Breast epithelium (tissue), 4 donors: ENCODE measurements at regions not wholly inside any gene's neighbourhood (a gene's known extent, or its start where the extent isn't known, plus 50 kb on each side); places are given as distances from the start of the nearest gene placed in this dataset.

ENCODE experiments used
- DNase-seq, 2 donors: peaks; one replicate each; pipeline ENCODE4 v3.0.0-alpha.2; 2019; ENCODE audit warnings: low spot score in 2 of 2
- H3K27ac ChIP-seq, 2 donors: fragments of 200-600 bp; sonication (generic) in 1 of 2; one replicate each; pipeline ENCODE4 v1.5.1; 2016 to 2019; ENCODE audit warnings: mild to moderate bottlenecking in 1 of 2
- H3K27me3 ChIP-seq, 2 donors: fragments of 200-600 bp; sonication (generic) in 1 of 2; one replicate each; pipeline versions ENCODE4 v1.5.1 to v1.6.0; 2017 to 2019; ENCODE audit warnings: control low read depth in 1 of 2, mild to moderate bottlenecking in 1 of 2
- H3K36me3 ChIP-seq: fragments of 200-600 bp; one replicate; pipeline ENCODE4 v1.5.1; 2019
- H3K4me1 ChIP-seq, 2 donors: fragments of 200-600 bp; sonication (generic); one replicate each; pipeline ENCODE4 v1.5.1; 2016 to 2019; ENCODE audit warnings: control low read depth in 1 of 2
- H3K4me3 ChIP-seq, 3 donors: fragments of 200-600 bp; sonication (generic); 1 replicate in 2 of 3; 2 replicates in 1 of 3; pipeline ENCODE4 v1.5.1; 2016 to 2019; ENCODE audit warnings: mild to moderate bottlenecking in 3 of 3, moderate library complexity in 2 of 3
- H3K9me3 ChIP-seq, 2 donors: fragments of 200-600 bp; sonication (generic) in 1 of 2; one replicate each; pipeline ENCODE4 v1.5.1; 2016 to 2019; ENCODE audit warnings: control low read depth in 1 of 2
- CTCF ChIP-seq, 3 donors: fragments of 450-650 bp; IDR thresholded peaks; one replicate each; pipeline ENCODE4 v1.5.1; 2016 to 2017; ENCODE audit warnings: antibody characterized with exemption in 3 of 3, mild to moderate bottlenecking in 3 of 3, moderate library complexity in 3 of 3
- POLR2A ChIP-seq: fragments of 450-650 bp; IDR thresholded peaks from one replicate; pipeline ENCODE4 v1.6.1; 2016; ENCODE audit warnings: antibody characterized with exemption, mild to moderate bottlenecking, moderate library complexity
- POLR2AphosphoS5 ChIP-seq, 3 donors: sonication (generic); formaldehyde crosslinking; IDR thresholded peaks; one replicate each; pipeline ENCODE4 v1.6.1; 2017; ENCODE audit warnings: antibody characterized with exemption in 3 of 3
- intact Hi-C: fragments of 100-400 bp; cut with DNase I; formaldehyde crosslinking; loops from one replicate; pipeline ENCODE4 v1.15.1; 2023; ENCODE audit warnings: low total_unique reads

GRCh38 chr3:13214847-13215472 is 141.7 kb upstream of the IQSEC1 start:
- no peak for DNase-seq
- intact Hi-C loops, result no loop called here

GRCh38 chr3:13213911-13214846 is 140.9 kb upstream of the IQSEC1 start:
- Histone ChIP-seq H3K4me1 (no peaks in the 10 kb centered on the region), H3K4me3 (no peak overlapping the region), H3K27ac (no peak overlapping the region), H3K36me3 (no peaks in the 10 kb centered on the region), H3K27me3 (no peaks in the 10 kb centered on the region), H3K9me3 (no peaks in the 10 kb centered on the region)
- no peak for DNase-seq
- intact Hi-C loops, result no loop called here
- TF ChIP-seq POLR2AphosphoS5 (IDR thresholded peaks at IDR 0.05) (no peak), POLR2A (no peak), CTCF (IDR thresholded peaks at IDR 0.05) (no peak)

More at GRCh38 chr3:13214847-13215472, 141.7 kb upstream of the IQSEC1 start:
- no peak overlapping the region for H3K27ac ChIP-seq
- no peak overlapping the region for H3K4me3 ChIP-seq
- no peaks in the 10 kb centered on the region for H3K27me3 ChIP-seq
- TF ChIP-seq POLR2A (no peak), CTCF (IDR thresholded peaks at IDR 0.05) (no peak), POLR2AphosphoS5 (IDR thresholded peaks at IDR 0.05) (no peak)
- no peaks in the 10 kb centered on the region for H3K36me3 ChIP-seq
- H3K4me1 ChIP-seq, result no peaks in the 10 kb centered on the region
- H3K9me3 ChIP-seq, result no peaks in the 10 kb centered on the region

GRCh38 chr3:13213490-13213889 is 140.3 kb upstream of the IQSEC1 start:
- Histone ChIP-seq H3K4me1 (no peaks in the 10 kb centered on the region), H3K27me3 (no peaks in the 10 kb centered on the region), H3K4me3 (no peak overlapping the region), H3K27ac (no peak overlapping the region), H3K9me3 (no peaks in the 10 kb centered on the region), H3K36me3 (no peaks in the 10 kb centered on the region)
- TF ChIP-seq POLR2AphosphoS5 (IDR thresholded peaks at IDR 0.05) (no peak), POLR2A (no peak), CTCF (IDR thresholded peaks at IDR 0.05) (no peak)
- intact Hi-C loops, result no loop called here
- no peak for DNase-seq

DNA sequence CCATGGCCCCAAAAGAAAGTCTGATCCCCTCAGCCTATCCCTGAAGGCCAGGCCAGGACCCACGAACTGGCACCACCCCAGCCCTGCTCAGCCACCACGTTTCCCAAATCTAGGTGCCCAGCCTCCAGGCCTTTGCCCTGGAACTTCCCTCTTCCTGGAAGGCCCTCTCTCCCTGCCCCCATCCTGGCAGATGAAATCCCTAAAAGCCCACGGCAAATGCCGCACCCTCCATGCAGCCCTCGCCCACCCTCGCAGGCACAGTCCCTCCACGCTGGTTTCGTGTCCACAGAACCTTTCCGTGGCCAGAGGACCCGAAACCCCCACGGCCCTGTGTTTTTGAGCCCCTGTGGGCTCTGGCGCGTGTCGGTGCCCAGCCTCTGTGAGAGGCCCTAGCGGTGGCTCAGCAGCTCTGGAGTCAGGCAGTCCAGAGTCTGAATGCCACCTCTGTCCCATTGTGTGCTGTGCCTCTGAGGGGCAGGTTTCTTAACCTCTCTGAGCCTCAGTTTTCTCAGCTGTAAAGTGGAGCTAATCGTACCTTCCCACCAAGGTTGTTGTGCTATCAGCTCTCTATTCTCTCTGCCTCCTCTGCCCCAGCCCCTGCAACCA is 138.5 kb upstream of the IQSEC1 start:
- Histone ChIP-seq H3K4me3 (no peak overlapping the region), H3K36me3 (no peaks in the 10 kb centered on the region), H3K27ac (no peak overlapping the region), H3K9me3 (no peaks in the 10 kb centered on the region), H3K4me1 (no peaks in the 10 kb centered on the region), H3K27me3 (peaks cover 0 to 5% of the 10 kb centered on the region in 2 donors)
- TF ChIP-seq POLR2A (no peak), CTCF (IDR thresholded peaks at IDR 0.05) (no peak), POLR2AphosphoS5 (IDR thresholded peaks at IDR 0.05) (no peak)
- intact Hi-C loops, result no loop called here
- DNase-seq, result no peak
